NCI-H226 (cell line): ENCODE measurements at regions not wholly inside any gene's neighbourhood (a gene's known extent, or its start where the extent isn't known, plus 50 kb on each side); places are given as distances from the start of the nearest gene placed in this dataset.
A peak's percentile ranks its signal among the peaks of the same experiment; 100 is the strongest.
"Not testable (repeated sequence)": the region's sequence is repeated elsewhere in the genome, so short reads cannot be mapped to it uniquely, and the experiment has no call there.

Experiments
- DNase-seq: peaks from one replicate; pipeline ENCODE4 v3.0.0-alpha.2; 2015

DNA sequence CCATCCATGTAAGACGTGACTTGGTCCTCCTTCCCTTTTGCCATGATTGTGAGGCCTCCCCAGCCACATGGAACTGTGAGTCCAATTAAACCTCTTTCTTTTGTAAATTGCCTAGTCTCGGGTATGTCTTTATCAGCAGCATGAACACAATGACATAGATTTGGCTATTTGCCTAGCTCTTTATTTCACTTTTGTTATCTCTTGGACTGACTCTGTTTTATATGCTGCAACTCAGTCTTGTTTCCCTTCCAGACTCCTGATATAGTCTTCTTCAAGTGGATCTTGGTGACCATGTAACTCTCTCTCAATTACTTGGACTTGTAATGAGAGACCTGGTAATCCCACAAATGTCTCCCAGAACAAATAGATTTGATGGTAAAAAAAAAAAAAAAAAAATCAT lies 627.6 kb downstream of the CCDC85A start:
- peak; percentile 70 for DNase-seq

DNA sequence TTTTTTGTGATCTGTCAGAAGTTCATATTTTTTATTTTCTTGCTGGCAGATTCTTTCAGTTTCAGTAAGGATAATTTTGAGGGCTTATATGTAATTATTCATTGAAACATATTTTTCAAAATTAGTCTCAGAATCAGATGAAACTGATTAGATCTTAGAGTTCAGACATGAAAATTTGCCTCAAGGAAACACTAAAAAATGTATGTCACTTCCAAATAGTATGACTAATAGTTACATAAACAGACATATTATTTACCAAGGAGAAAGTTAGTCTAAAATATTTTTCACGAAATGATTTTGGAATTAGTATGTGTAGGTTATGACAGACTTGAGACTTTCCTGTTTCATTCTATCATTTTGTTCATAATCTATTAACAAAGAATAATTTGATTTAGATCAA lies 628.6 kb downstream of the CCDC85A start:
- no peak for DNase-seq

- no peak for DNase-seq
These were observed 629.7 kb downstream of the CCDC85A start for GRCh38 chr2:56813490-56813889.

DNA sequence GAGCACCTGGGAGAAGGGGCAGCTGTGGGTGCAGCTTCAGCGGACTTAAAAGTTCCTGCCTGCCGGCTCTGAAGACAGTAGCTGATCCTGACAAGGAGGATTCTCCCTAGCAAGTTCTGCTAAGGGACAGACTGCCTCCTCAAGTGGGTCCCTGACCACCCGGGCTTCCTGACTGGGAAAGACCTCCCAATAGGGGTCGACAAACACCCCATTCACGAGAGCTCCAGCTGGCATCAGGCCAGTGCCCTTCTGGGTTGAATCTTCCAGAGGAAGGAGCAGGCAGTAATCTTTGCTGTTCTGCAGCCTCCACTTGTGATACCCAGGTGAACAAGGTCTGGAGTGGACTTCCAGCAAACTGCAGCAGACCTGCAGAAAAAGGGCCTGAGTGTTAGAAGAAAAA lies 632.9 kb downstream of the CCDC85A start:
- DNase-seq: no peak

- DNase-seq: no peak
These were observed 648.0 kb downstream of the CCDC85A start for GRCh38 chr2:56831780-56832179.

DNA sequence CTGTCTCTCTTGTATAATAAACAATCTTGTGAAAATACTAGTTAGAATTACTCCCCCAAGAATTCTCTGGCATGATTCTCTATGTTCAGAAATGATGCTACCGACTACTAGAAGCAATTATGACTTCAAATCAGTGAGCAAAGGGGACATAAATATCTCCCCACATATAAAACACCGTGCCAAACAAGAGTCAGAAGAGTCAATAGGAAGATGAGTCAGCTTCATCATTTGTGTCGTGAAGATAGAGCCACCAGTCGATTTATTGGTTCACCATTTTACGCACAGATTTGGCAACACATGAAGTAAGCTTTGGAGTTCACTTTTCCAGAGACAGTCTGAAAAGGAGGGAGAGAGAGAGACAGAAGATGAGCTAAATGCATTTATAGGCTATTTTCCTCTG lies 650.9 kb downstream of the CCDC85A start:
- DNase-seq: no peak

- not testable (repeated sequence) for DNase-seq
These were observed 656.2 kb downstream of the CCDC85A start for GRCh38 chr2:56840009-56840408.

DNA sequence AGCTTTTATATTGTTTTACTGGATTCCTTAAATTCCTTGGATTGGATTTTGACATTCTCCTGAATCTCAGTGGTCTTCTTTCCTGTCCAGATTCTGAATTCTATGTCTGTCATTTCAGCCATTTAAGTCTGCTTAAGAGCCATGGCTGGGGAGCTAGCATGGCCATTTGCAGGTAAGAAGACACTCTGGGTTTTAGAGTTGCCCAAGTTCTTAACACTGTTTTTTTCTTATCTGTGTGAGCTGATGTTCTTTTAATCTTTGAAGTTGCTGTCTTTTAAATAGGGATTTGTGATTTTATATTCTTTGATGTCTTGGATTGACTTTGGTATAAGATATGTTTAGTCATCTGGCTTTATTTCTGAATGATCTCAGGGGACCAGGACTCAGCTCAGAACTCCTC lies 677.2 kb downstream of the CCDC85A start:
- DNase-seq: no peak

DNA sequence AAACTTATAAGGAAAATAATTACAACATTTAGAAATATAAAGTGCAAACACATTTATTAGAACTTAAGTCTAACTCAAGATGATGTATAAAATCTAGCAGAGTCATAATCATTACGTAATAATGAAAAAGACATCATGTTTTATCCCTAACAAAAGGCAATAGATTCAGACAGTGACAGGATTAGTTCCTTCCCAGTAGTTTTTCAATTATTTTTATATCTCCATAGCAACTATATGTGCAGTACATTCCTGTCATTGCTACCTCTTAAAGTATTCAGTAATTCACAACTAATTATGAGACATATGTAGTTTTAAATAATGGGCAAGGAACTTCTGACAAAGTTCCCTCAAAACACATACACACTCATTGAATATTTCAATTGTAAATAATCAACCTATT lies 687.9 kb downstream of the CCDC85A start:
- peak; percentile 3 for DNase-seq

GRCh38 chr2:56874717-56875116 lies 690.9 kb downstream of the CCDC85A start:
- no peak for DNase-seq

DNA sequence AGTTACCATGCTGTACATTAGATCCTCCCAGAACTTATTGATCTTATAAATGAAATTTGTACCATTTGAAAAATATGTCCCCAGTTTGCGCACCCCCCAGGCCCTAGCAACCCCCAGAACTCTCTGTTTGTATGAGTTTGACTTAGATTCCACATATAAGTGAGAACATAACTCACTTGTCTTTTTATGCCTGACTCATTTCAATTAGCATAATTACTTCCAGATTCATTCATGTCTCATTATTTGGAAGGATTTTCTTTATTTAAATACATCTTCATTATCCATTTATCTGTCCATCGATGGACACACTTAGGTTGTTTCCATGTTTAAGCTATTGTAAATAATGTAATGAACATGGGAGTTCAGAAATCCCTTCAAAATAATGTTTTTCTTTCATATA lies 705.9 kb downstream of the CCDC85A start:
- no peak for DNase-seq

- no peak for DNase-seq
These were observed 708.6 kb downstream of the CCDC85A start for GRCh38 chr2:56892382-56892781.

GRCh38 chr2:56898986-56899385 lies 715.2 kb downstream of the CCDC85A start:
- DNase-seq: no peak

DNA sequence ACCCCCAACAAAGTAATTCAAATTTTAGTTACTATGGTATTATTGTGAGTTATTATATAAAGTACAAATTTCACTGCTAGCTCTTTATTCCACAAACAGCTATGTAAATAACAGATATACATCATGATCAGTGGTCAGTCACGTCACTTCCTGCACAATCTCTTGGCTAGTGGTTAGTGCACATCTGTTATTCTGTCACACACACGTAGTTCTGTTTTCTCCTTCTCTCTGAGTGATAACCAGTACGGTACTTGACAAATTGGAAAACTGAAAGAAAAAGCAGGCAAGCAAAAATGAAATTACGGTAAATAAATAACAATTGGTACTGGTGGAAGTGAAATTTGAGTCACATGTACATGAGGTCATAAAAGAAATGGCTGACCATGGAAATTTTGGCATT lies 728.7 kb downstream of the CCDC85A start:
- DNase-seq: no peak

GRCh38 chr2:56918790-56919189 lies 735.0 kb downstream of the CCDC85A start:
- no peak for DNase-seq

DNA sequence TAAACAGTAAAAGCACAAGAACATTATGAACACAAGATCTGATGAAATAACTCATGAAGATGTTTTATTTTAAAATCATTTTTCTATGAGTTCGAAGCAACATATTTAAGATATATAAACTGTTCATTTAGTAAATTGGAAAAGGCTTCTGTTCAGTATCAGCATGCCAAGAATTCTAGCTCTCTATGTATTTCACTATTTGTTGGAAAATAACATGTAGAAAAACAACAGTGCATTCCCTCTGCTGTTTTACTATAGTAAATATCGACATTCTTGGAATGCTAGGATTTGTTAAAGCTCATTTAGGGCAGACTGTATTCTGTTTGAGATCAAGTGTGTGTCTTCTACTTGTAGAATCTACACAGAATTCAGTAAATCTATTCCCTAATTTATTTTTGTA lies 750.2 kb downstream of the CCDC85A start:
- DNase-seq: no peak

- DNase-seq: no peak
These were observed 751.1 kb downstream of the CCDC85A start for GRCh38 chr2:56934866-56935265.

- no peak for DNase-seq
These were observed 756.3 kb downstream of the CCDC85A start for GRCh38 chr2:56940054-56940453.

DNA sequence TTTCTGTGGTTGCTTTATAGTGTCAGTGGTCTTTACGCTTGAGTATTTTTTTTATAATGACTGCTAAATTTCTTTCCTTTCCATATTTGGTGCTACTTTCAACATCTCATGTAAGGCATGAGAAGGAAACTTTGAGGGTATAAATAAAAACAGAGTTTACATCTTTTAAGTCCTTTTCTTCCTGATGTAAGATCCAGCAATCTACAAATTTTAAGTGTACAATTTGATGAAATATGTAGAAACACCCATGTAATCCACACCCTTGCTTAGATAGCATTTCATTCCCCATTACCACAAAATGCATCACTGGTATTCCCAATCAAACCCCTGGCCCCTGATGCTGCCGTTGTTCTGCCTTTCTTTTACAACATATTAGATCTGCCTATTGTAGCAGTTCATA lies 769.1 kb downstream of the CCDC85A start:
- DNase-seq: no peak

DNA sequence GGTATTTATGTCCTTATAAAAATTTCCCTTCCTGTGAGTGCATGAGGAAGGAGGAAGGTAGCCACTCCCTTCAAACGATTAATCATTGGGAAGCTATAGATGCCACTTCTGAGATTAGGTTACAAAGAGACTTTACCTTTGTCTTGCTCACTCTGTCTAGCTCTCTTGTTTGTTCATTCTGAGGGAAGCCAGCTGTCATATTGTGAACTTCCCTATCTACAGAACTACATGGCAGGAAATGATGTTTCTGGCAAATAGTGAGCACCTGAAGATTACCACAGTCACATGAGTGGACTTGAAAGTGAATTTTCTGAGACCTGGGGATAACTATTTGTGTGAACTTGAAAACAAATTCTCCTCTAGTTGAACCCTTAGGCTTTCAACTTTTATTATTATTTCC lies 776.8 kb downstream of the CCDC85A start:
- no peak for DNase-seq

GRCh38 chr2:56962673-56963072 lies 778.9 kb downstream of the CCDC85A start:
- no peak for DNase-seq

DNA sequence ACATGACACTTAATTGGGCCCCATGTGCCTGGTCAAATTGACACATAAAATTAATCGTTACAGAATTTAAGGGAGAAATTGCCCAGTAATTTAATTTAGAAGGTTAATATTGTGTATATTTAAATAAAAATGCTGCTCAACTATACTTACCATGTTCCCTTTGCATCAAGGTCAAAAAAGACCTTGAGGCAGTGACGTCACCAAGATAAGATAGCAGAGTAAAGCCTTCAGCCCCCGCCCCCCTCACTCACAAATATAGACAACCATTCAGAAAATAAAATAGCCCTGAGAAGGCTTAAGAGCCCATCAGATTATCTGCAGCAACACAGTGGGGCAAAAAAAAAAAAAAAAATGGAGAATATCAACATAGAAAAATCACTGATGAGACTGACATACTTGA lies 785.7 kb downstream of the CCDC85A start:
- DNase-seq: no peak

DNA sequence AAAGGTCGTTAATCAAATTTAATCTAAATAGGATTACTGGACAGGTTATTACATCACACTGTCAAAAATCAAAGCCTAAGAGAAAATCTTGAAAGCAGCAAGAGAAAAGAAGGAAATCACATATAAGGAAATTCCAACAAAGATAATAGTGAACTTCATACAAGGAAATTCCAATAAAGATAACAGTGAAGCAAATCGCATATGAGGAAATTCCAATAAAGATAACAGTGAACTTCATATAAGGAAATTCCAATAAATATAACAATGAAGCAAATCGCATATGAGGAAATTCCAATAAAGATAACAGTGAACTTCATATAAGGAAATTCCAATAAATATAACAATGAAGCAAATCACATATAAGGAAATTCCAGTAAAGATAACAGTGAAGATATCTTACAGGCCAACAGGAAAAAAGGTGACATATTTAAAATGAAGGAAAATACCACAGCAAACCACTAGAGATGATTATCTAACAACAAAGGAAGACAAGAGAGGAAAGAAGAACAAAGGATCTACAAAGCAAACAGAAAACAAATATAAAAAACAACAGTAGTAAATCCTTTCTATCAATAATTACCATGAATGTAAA lies 787.7 kb downstream of the CCDC85A start:
- DNase-seq: peak; percentile 50

GRCh38 chr2:56981554-56981953 lies 797.8 kb downstream of the CCDC85A start:
- DNase-seq: peak; percentile 60

DNA sequence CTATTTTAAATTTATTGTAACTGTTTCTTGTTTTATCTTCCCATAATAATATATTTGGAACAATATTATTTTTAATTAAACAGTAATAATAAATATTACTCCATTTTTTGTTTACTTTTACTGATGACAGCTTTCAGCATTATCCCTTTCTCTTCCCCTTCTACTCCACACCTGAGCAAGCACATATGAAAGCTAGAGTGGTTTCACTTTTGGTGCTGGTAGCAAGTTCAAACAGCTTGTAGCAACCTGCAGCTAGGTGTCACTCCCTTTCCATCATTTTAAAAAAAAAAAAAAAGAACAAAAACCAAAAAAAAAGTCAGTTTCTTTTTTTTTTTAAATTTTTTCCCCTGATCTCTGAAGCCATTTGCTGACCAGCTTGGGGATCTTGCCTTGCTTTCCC lies 801.8 kb downstream of the CCDC85A start:
- DNase-seq: no peak

- no peak for DNase-seq
These were observed 838.7 kb downstream of the CCDC85A start for GRCh38 chr2:57022496-57022895.
